B cell (primary cell): ENCODE measurements at regions not wholly inside any gene's neighbourhood (a gene's known extent, or its start where the extent isn't known, plus 50 kb on each side); places are given as distances from the start of the nearest gene placed in this dataset.

Source experiments
- ATAC-seq: fragments of 200-7000 bp; cut with Tn5 transposase; one replicate; pipeline ENCODE4 v1.10.0; 2021; ENCODE audit warnings: low read depth, mild to moderate bottlenecking, moderate number of reproducible peaks, moderate library complexity
- CTCF ChIA-PET: fragments of 350-600 bp; sonication (Branson Sonifier 250); formaldehyde crosslinking; loops from one replicate; lab custom pipeline; 2021; ENCODE audit warnings: antibody characterized with exemption, inconsistent platforms; lab: Charles Lee
- POLR2A ChIA-PET: fragments of 350-600 bp; sonication (Branson Sonifier 250); formaldehyde crosslinking; loops from one replicate; lab custom pipeline; 2021; ENCODE audit warnings: antibody characterized with exemption; lab: Charles Lee
- DNase-seq: peaks from one replicate; pipeline ENCODE4 v3.0.0; 2013
- H2AFZ ChIP-seq: 2 replicates; pipeline ENCODE4 v1.6.1; 2012; ENCODE audit warnings: mild to moderate bottlenecking, low read depth, low read length; ENCODE audit not compliant: insufficient read depth, poor library complexity, severe bottlenecking
- H3K27ac ChIP-seq, 2 donors: 1 replicate in 1 of 2; 2 replicates in 1 of 2; pipeline ENCODE4 v1.5.1; 2012 to 2013; ENCODE audit warnings: low read length in 2 of 2, mild to moderate bottlenecking in 2 of 2, moderate library complexity in 1 of 2
- H3K27me3 ChIP-seq, 4 experiments: fragments of 200-600 bp in 1 of 4; sonication (generic) in 1 of 4; replicated peaks in 1 of 4; 1 replicate in 2 of 4; 2 replicates in 2 of 4; pipeline versions ENCODE4 v1.6.1 to v1.7.0; 2013 to 2016; ENCODE audit warnings: low read length in 3 of 4, mild to moderate bottlenecking in 2 of 4, mixed read lengths in 1 of 4, moderate library complexity in 1 of 4; ENCODE audit not compliant: insufficient read depth in 4 of 4, control insufficient read depth in 3 of 4; ENCODE audit errors: control extremely low read depth in 1 of 4
- H3K36me3 ChIP-seq, 2 experiments: replicated peaks in 1 of 2; 1 replicate in 1 of 2; 2 replicates in 1 of 2; pipeline versions ENCODE4 v1.6.1 to v1.7.1; 2013; ENCODE audit warnings: low read length in 1 of 2; ENCODE audit not compliant: insufficient read depth in 2 of 2, control insufficient read depth in 1 of 2; ENCODE audit errors: control extremely low read depth in 1 of 2, extremely low read depth in 1 of 2
- H3K4me1 ChIP-seq, 2 donors: fragments of 200-600 bp in 1 of 2; sonication (generic) in 1 of 2; 1 replicate in 1 of 2; 2 replicates in 1 of 2; pipeline versions ENCODE4 v1.5.1 to v1.6.1; 2013 to 2017; ENCODE audit warnings: low read length in 2 of 2; ENCODE audit not compliant: control insufficient read depth in 2 of 2, insufficient read depth in 2 of 2
- H3K4me2 ChIP-seq: replicated peaks from 2 replicates; pipeline ENCODE3; 2012; ENCODE audit warnings: mild to moderate bottlenecking, low read depth, low read length; ENCODE audit not compliant: poor library complexity, severe bottlenecking
- H3K4me3 ChIP-seq, 5 experiments: fragments of 200-600 bp in 1 of 5; sonication (generic) in 1 of 5; 1 replicate in 3 of 5; 2 replicates in 2 of 5; pipeline versions ENCODE4 v1.5.1 to v1.7.0; 2011 to 2016; ENCODE audit warnings: low read length in 4 of 5, mild to moderate bottlenecking in 4 of 5, low read depth in 2 of 5, control low read depth in 1 of 5, moderate library complexity in 1 of 5; ENCODE audit not compliant: insufficient read depth in 1 of 5; ENCODE audit errors: control extremely low read depth in 1 of 5, extremely low read depth in 1 of 5
- H3K79me2 ChIP-seq: fragments of 200-600 bp; sonication (generic); one replicate; pipeline ENCODE4 v1.6.0; 2016; ENCODE audit warnings: low read length; ENCODE audit not compliant: control insufficient read depth, insufficient read depth
- H3K9ac ChIP-seq: fragments of 200-600 bp; sonication (generic); 2 replicates; pipeline ENCODE4 v1.6.1; 2017; ENCODE audit warnings: mild to moderate bottlenecking, low read length, moderate library complexity
- H3K9me3 ChIP-seq, 3 donors: one replicate each; pipeline versions ENCODE4 v1.6.1 to v1.7.1; 2013; ENCODE audit warnings: low read length in 2 of 3; ENCODE audit not compliant: control insufficient read depth in 2 of 3, insufficient read depth in 1 of 3; ENCODE audit errors: control extremely low read depth in 1 of 3
- H4K20me1 ChIP-seq: 2 replicates; pipeline ENCODE4 v1.6.0; 2012; ENCODE audit warnings: mild to moderate bottlenecking, low read length; ENCODE audit not compliant: insufficient read depth, control insufficient read depth, poor library complexity, severe bottlenecking
- H3K27ac Mint-ChIP-seq: one replicate; pipeline ENCODE4 v1.8.0; 2021; ENCODE audit warnings: mixed read lengths
- H3K27me3 Mint-ChIP-seq: one replicate; pipeline ENCODE4 v1.8.0; 2021; ENCODE audit warnings: mixed read lengths
- H3K4me1 Mint-ChIP-seq: one replicate; pipeline ENCODE4 v1.8.0; 2021; ENCODE audit warnings: mixed read lengths
- H3K4me3 Mint-ChIP-seq: one replicate; pipeline ENCODE4 v1.8.0; 2021; ENCODE audit warnings: mixed read lengths
- H3K9me3 Mint-ChIP-seq: one replicate; pipeline ENCODE4 v1.8.0; 2022; ENCODE audit warnings: mixed read lengths; ENCODE audit not compliant: insufficient read depth
- EZH2 ChIP-seq: IDR thresholded peaks from 2 replicates; pipeline ENCODE4 v1.6.1; 2012; ENCODE audit warnings: borderline replicate concordance, low read depth, mild to moderate bottlenecking, moderate library complexity, low read length; ENCODE audit not compliant: insufficient read depth, poor library complexity, severe bottlenecking
- WGBS: methylation state at CpG from one replicate; pipeline ENCODE4 v1.1.5; 2013; ENCODE audit warnings: missing lambda C conversion rate; ENCODE audit not compliant: insufficient coverage; 5-methylcytosine and 5-hydroxymethylcytosine counted together
- intact Hi-C: fragments of 100-400 bp; cut with micrococcal nuclease; formaldehyde crosslinking; loops from one replicate; pipeline ENCODE4 v1.10.0; 2022
- TF ChIP-seq, protein P1 (sequence below): fragments of 200-600 bp; IDR thresholded peaks from one replicate; pipeline ENCODE4 v1.8.0; 2022; ENCODE audit warnings: antibody characterized with exemption, mild to moderate bottlenecking

DNA sequence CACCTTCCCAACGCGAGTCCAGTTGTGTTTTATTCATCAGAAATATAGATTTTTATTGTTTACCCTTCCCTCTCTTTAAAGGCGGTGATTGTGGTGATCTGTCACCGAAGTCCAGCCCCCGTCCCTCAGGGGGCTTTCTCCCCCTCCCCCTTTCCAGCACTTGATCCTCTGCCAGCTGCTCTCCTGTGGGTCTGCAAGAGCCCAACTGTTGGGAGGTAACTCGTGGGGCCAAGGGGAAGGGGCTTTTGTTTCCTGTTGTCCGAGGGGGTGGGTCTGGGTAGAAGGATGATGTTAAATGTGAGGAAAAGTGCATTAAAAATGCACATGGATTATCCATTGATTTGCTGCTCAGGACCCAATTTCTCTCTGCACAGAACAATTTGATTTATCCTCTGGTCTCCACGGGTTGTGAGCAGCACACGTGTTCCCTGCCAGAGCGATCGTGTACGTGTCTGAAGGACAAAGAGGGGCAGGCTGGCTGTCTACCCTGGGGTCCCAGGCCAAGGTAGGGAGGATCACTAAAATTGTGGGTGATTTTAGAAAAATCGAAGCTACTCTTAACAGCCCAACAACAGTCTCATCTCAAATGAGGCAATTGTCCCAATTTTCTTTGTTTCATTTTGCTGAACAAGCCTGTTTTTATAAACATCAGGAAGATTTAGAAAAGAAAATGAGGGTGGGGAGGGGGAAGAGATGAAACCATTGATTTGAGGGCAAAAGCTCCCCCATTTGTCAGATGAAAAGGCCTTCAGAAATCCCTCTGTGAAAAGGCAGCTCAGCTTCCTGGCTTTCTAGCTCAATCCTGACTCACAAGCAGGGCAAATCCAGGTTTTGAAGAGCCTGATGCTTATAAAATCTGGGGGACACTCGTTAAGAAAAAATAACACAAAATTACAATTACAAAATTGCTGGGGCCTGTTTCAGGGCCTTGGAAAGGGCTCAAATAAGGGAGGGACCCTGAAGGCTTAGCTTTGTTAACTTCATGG is 176.2 kb downstream of the RHOU start:
- no peaks in the 10 kb centered on the region for H3K9me3 Mint-ChIP-seq
- Histone ChIP-seq H3K4me2 (no peak overlapping the region), H3K9me3 (no peaks in the 10 kb centered on the region), H3K4me3 (no peak overlapping the region), H3K36me3 (no peaks in the 10 kb centered on the region), H3K4me1 (no peaks in the 10 kb centered on the region), H2AFZ (no peak overlapping the region), H3K9ac (no peak overlapping the region), H3K27me3 (no peaks in the 10 kb centered on the region), H4K20me1 (no peaks in the 10 kb centered on the region), H3K27ac (no peak overlapping the region), H3K79me2 (no peaks in the 10 kb centered on the region)
- no peak overlapping the region for H3K4me3 Mint-ChIP-seq
- ChIA-PET POLR2A (no interaction called here), CTCF (no interaction called here)
- no peaks in the 10 kb centered on the region for H3K4me1 Mint-ChIP-seq
- TF ChIP-seq EZH2: no peak
- TF ChIP-seq, protein P1, sequence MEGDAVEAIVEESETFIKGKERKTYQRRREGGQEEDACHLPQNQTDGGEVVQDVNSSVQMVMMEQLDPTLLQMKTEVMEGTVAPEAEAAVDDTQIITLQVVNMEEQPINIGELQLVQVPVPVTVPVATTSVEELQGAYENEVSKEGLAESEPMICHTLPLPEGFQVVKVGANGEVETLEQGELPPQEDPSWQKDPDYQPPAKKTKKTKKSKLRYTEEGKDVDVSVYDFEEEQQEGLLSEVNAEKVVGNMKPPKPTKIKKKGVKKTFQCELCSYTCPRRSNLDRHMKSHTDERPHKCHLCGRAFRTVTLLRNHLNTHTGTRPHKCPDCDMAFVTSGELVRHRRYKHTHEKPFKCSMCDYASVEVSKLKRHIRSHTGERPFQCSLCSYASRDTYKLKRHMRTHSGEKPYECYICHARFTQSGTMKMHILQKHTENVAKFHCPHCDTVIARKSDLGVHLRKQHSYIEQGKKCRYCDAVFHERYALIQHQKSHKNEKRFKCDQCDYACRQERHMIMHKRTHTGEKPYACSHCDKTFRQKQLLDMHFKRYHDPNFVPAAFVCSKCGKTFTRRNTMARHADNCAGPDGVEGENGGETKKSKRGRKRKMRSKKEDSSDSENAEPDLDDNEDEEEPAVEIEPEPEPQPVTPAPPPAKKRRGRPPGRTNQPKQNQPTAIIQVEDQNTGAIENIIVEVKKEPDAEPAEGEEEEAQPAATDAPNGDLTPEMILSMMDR: no peak
- no peak overlapping the region for H3K27ac Mint-ChIP-seq
- ATAC-seq: no peak
- intact Hi-C loops: no loop called here
- DNase-seq: no peak
- 91% methylated on average over 4 of the region's 14 CpGs for whole genome bisulfite sequencing
- peaks cover 3% of the 10 kb centered on the region for H3K27me3 Mint-ChIP-seq
